ENCODE measurements at regions not wholly inside any gene's neighbourhood (a gene's known extent, or its start where the extent isn't known, plus 50 kb on each side); places are given as distances from the start of the nearest gene placed in this dataset.

GRCh38 chr5:28822071-28822470 is 1783.7 kb upstream of the CDH9 start:
- TF ChIP-seq POLR2A (IDR thresholded peaks at IDR 0.05) (no peak), CTCF (IDR thresholded peaks at IDR 0.05) (no peak)

Data from Peyer's patch (tissue), 4 donors.